ENCODE measurements at regions not wholly inside any gene's neighbourhood (a gene's known extent, or its start where the extent isn't known, plus 50 kb on each side); places are given as distances from the start of the nearest gene placed in this dataset.
"Not testable (repeated sequence)": the region's sequence is repeated elsewhere in the genome, so short reads cannot be mapped to it uniquely, and the experiment has no call there.

- no peak for DNase-seq
These were observed 210.0 kb downstream of the PLA2G4A start for GRCh38 chr1:187038784-187039183.

DNA sequence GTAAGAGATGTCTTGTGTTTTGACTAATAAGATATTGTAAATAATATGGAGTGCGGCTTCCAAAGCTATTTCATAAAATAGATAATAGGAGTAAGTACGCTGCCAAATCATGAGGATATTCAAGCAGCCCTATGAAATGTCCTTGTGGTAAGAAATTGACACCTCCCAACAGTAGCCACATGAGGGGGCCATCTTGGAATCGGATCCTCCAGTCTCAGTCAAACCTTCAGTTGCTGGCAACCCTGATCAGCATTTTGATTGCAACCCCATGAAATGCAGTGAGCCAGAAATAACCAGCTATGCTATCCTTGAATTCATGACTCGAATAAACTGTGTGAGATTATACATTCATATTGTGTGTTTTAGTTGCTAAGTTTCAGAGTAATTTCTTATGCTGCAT is 212.4 kb downstream of the PLA2G4A start:
- DNase-seq: peak; percentile 12

DNA sequence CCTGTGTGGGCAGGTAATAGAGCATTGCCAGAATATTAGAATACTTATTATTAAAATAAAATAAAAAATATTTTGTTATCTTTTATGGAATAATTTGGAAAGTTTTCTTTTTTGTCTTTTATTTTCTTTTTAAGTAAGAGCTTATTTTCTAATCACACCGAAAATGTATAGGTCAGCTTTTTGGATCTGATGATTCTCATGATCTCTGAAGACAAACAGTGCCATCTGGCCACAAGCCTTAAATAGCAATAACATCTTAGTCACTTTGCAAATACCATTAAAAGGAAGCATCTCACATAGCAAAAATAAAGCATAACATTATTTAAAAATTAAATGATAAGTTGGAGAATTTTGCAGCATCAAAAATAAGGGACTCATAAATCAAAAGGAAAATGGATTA is 213.8 kb downstream of the PLA2G4A start:
- peak; percentile 66 for DNase-seq

GRCh38 chr1:187043433-187043832 is 214.7 kb downstream of the PLA2G4A start:
- DNase-seq: not testable (repeated sequence)

DNA sequence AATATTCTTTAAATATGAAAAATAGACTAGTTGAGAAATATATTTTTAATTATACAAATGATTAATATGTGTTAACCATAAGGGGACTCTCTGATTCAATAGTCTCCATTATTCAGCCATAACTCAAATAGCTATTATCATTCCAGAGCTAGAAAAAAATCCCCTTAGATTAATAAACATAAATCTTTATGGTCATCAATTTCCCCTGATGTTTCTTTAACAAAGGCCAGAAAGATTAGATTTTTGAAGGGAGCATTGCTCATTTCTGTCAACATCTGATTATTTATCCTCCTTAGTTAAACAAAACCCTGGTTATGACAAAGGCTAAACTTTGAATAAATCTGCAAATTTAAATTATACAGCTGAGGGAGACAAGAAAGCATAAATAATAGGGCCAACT is 215.7 kb downstream of the PLA2G4A start:
- no peak for DNase-seq

- DNase-seq: peak; percentile 97
These were observed 216.6 kb downstream of the PLA2G4A start for GRCh38 chr1:187045371-187045770.

DNA sequence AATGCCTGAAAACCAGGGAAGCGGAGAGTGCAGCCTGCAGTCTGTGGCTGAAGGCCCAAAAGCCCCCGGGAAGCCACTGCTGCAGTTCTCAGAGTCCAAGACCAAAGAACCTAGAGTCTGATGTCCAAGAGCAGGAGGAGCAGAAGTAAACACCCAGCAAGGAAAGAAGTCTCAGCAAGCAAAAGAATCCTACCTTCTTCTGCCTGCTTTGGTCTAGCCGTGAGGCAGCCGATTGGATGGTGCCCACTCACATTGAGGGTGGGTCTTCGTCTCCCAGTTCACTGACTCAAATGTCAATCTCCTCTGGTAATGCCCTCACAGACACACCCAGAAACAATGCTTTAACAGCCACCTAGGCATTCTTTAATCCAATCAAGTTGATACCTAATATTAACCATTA is 217.5 kb downstream of the PLA2G4A start:
- DNase-seq: peak; percentile 59

DNA sequence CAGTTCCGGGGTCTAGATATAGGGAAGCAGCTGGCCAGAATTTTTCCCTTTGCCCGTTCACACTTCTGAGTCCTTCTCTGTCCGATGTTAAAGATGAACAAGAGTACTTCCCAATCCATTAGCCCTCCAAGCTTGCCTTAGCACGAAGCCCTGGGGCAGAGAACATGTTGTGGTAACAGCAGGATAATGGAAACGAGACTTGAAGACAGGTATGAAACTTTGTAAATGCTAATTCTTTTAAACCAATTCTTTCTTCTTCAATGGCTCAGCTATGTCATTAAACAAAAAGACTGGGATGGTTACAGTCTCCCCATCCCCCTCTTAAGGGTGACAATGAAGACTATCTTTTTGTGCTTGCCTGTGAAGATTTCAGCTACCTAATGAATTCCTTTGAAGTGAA is 218.5 kb downstream of the PLA2G4A start:
- DNase-seq: no peak

GRCh38 chr1:187051618-187052232 is 223.0 kb downstream of the PLA2G4A start:
- peak; percentile 74 for DNase-seq

- no peak for DNase-seq
These were observed 225.1 kb downstream of the PLA2G4A start for GRCh38 chr1:187053876-187054275.

GRCh38 chr1:187054862-187055757 is 226.4 kb downstream of the PLA2G4A start:
- DNase-seq: no peak

DNA sequence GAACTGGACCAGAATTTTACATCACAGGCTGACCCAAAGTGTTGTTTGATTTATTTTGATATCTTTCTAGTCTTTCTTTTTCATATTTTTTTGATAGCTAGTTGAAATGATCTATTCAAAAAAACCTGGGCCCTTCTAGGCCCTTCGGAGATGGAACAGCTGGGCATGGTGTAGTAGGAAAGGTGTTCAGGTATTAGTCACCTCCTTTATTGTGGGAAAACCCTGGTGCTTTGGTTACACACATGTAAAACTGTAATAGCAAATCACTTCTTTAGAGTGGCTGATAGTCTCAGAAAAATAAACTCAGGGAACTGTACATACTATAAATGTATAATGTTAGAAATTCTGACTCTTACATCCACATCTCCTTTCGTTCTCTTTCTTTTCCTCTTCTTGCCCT is 234.5 kb downstream of the PLA2G4A start:
- no peak for DNase-seq

DNA sequence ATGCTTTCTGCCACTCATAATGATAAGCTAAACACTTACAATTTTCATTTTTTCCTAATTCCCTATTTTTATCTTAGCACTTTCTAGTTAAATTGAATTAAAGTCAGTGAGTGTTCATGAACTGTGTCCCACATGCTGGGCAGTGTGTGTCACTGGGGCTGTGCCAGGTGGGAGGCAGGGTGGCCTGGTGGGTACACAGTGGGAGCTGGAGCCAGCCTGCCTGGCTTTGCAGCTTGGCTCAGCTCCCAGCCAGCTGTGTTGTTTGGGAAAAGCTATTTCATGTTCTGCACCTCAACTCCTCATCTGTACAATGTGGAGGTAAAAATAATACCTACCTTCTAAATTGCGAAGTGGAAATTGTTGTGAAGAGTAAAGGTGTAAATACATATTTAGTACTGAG is 238.4 kb downstream of the PLA2G4A start:
- peak; percentile 47 for DNase-seq

- no peak for DNase-seq
These were observed 241.3 kb downstream of the PLA2G4A start for GRCh38 chr1:187070076-187070475.

DNA sequence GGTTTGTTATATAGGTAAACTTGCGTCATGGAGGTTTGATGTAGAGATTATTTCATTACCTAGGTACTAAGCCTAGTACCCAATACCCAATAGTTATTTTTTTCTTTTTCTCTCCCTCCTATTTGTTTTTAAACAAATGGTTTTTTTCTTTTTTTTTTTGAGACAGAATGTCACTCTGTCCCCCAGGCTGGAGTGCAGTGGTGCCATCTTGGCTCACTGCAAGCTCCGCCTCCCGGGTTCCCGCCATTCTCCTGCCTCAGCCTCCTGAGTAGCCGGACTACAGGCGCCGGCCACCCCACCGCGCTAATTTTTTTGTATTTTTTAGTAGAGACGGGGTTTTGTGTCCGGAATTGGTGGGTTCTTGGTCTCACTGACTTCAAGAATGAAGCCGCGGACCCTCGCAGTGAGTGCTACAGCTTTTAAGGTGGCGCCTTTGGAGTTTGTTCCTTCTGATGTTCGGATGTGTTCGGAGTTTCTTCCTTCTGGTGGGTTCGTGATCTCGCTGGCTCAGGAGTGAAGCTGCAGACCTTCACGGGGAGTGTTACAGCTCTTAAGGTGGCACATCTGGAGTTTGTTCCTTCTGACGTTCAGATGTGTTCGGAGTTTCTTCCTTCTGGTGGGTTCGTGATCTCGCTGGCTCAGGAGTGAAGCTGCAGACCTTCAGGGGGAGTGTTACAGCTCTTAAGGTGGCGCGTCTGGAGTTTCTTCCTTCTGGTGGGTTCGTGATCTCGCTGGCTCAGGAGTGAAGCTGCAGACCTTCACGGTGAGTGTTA is 243.7 kb downstream of the PLA2G4A start:
- not testable (repeated sequence) for DNase-seq

DNA sequence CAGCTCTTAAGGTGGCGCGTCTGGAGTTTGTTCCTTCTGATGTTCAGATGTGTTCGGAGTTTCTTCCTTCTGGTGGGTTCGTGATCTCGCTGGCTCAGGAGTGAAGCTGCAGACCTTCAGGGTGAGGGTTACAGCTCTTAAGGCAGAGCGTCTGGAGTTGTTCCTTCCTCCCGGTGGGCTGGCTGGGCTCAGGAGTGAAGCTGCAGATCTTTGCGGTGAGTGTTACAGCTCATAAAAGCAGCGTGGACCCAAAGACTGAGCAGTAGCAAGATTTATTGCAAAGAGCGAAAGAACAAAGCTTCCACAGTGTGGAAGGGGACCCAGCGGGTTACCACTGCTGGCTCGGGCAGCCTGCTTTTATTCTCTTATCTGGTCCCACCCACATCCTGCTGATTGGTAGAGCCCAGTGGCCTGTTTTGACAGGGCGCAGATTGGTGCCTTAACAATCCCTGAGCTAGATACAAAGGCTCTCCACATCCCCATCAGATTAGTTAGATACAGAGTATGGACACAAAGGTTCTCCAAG is 244.3 kb downstream of the PLA2G4A start:
- not testable (repeated sequence) for DNase-seq

DNA sequence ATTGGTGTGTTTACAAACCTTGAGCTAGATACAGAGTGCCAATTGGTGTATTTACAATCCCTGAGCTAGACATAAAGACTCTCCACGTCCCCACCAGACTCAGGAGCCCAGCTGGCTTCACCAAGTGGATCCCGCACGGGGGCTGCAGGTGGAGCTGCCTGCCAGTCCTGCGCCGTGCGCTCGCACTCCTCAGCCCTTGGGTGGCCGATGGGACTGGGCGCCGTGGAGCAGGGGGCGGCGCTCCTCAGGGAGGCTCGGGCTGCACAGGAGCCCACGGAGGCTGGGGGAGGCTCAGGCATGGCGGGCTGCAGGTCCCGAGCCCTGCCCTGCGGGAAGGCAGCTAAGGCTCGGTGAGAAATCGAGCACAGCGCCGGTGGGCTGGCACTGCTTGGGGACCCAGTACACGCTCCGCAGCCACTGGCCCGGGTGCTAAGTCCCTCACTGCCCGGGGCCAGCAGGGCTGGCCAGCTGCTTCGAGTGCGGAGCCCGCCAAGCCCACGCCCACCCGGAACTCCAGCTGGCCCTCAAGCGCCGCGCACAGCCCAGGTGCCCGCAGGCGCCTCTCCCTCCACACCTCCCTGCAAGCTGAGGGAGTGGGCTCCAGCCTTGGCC is 245.0 kb downstream of the PLA2G4A start:
- DNase-seq: not testable (repeated sequence)

GRCh38 chr1:187074445-187075048 is 245.8 kb downstream of the PLA2G4A start:
- DNase-seq: no peak

DNA sequence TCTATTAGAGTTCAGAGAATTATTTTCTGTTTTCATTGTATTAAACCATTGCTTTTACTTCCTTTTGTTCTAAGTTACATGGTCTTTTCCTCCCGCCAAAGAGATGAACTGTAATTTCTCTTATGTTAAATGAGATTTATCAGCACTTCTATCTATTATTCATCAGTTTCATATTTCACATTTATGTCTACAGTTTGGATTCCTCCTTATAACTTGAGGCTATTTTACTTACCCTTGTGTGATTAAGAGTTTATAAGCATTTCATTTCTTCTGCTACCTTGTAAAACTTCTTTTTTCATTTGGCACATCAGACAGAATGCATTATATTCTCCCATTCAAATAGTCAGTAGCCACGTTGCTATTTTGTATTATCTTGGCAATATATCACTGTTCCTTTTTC is 248.2 kb downstream of the PLA2G4A start:
- DNase-seq: no peak

- peak; percentile 25 for DNase-seq
These were observed 249.6 kb downstream of the PLA2G4A start for GRCh38 chr1:187078321-187078720.

DNA sequence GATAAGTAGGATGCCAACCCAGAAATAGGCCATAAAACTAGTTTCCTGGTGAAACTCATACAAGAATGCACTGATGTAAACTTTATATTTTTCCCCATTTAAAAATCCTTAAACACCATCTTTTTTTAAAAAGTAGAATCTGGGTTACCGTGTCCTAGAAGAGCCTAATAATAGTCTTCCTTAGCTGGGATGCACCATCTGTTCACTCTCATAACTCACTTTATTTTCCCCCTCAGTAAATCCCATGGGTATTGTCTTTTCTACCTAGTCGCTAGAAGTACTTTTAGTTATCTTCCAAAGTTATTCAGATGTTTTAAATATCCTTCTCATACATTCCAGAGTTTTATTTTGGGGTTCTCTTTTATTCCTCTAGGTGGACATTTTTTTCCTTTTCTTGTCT is 250.2 kb downstream of the PLA2G4A start:
- DNase-seq: peak; percentile 59

DNA sequence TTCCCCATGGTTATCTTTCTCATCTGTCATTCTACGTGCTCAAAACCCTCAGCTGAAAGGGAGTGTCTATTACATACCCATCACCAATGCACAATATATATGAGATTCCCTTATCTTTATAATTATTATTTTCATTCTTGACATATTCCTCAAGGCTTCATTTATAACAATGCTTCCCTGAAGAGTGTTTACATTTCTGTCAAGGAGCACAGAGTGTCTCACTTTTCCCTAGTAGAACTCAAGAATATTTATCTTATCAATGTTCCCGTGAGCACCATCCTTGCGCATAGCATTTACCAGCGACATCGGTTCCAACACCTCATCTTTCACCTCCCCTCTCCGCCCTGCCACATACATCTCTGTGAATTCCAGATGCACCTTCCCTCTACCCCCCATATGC is 250.6 kb downstream of the PLA2G4A start:
- no peak for DNase-seq

Measured in NCI-H82 (cell line).